HepG2 (cell line): ENCODE measurements at regions not wholly inside any gene's neighbourhood (a gene's known extent, or its start where the extent isn't known, plus 50 kb on each side); places are given as distances from the start of the nearest gene placed in this dataset.

Experiments
- ATAC-seq: fragments of 200-7000 bp; cut with Tn5 transposase; 3 replicates; pipeline ENCODE4 v1.9.1; 2020; ENCODE audit warnings: mild to moderate bottlenecking, moderate library complexity
- BruUV-seq: library from RNA; stranded (reverse); fragments of 400-500 nt; replicated peaks from 2 replicates; lab custom pipeline; 2021; lab: Mats Ljungman, UMichigan
- CTCF ChIA-PET: fragments of 300-600 bp; formaldehyde crosslinking; extraction: SDS; loops from one replicate; lab custom pipeline; 2021; ENCODE audit warnings: low total read pairs, inconsistent platforms, low intra/inter-chr PET ratio; lab: Yijun Ruan, JAX
- POLR2A ChIA-PET: fragments of 350-600 bp; sonication (Branson Sonifier 250); formaldehyde crosslinking; loops from one replicate; lab custom pipeline; 2020; ENCODE audit warnings: antibody characterized with exemption, inconsistent platforms; lab: Yijun Ruan, JAX
- DNase-seq: peaks from one replicate; pipeline ENCODE4 v3.0.0-alpha.2; 2015; ENCODE audit warnings: low spot score
- FAIRE-seq: peaks from 3 replicates; lab custom pipeline; 2011; peaks lifted over from hg19 to GRCh38; lab: Jason Lieb, UNC
- H2AFZ ChIP-seq: one replicate; pipeline ENCODE4 v1.6.1; 2011; ENCODE audit warnings: low read length, inconsistent platforms
- H3K27ac ChIP-seq: fragments of 300-600 bp; 3 replicates; pipeline ENCODE4 v1.8.0; 2011; ENCODE audit warnings: mixed run types, mild to moderate bottlenecking, mixed read lengths, low read length, inconsistent platforms; ENCODE audit not compliant: insufficient read depth; ENCODE audit errors: extremely low read length
- H3K27me3 ChIP-seq, 2 experiments: fragments of 200-600 bp in 1 of 2; 2 replicates in 1 of 2; 3 replicates in 1 of 2; pipeline versions ENCODE4 v1.6.0 to v1.8.0; 2011; ENCODE audit warnings: low read length in 2 of 2, mild to moderate bottlenecking in 2 of 2, moderate library complexity in 2 of 2, inconsistent platforms in 1 of 2; ENCODE audit not compliant: insufficient read depth in 2 of 2, control insufficient read depth in 1 of 2
- H3K36me3 ChIP-seq, 2 experiments: fragments of 200-600 bp in 1 of 2; replicated peaks in 1 of 2; 2 replicates in 1 of 2; 3 replicates in 1 of 2; pipeline versions ENCODE4 v1.5.1 to v1.8.0; 2011; ENCODE audit warnings: low read length in 2 of 2, inconsistent platforms in 1 of 2; ENCODE audit not compliant: insufficient read depth in 2 of 2, control insufficient read depth in 1 of 2
- H3K4me1 ChIP-seq: 2 replicates; pipeline ENCODE4 v1.5.1; 2012; ENCODE audit warnings: low read length, inconsistent platforms; ENCODE audit not compliant: insufficient read depth
- H3K4me2 ChIP-seq: 2 replicates; pipeline ENCODE4 v1.6.0; 2011; ENCODE audit warnings: low read depth, low read length, inconsistent platforms
- H3K4me3 ChIP-seq, 3 experiments: fragments of 200-600 bp in 1 of 3; sonication (generic), shearing (Covaris generic) in 1 of 3; replicated peaks in 1 of 3; 2 replicates each; pipeline ENCODE4 v1.5.1; 2011 to 2016; ENCODE audit warnings: low read length in 3 of 3, inconsistent platforms in 2 of 3, low read depth in 2 of 3, mild to moderate bottlenecking in 2 of 3, control low read depth in 1 of 3, mixed read lengths in 1 of 3; ENCODE audit not compliant: insufficient read depth in 1 of 3
- H3K79me2 ChIP-seq: one replicate; pipeline ENCODE4 v1.6.1; 2011; ENCODE audit warnings: low read length, inconsistent platforms; ENCODE audit not compliant: insufficient read depth
- H3K9ac ChIP-seq: 2 replicates; pipeline ENCODE4 v1.6.0; 2011; ENCODE audit warnings: mild to moderate bottlenecking, low read depth, low read length, inconsistent platforms; ENCODE audit not compliant: insufficient read depth
- H3K9me3 ChIP-seq: 2 replicates; pipeline ENCODE4 v1.5.1; 2012; ENCODE audit warnings: mild to moderate bottlenecking, low read length
- H4K20me1 ChIP-seq: 2 replicates; pipeline ENCODE4 v1.6.0; 2011; ENCODE audit warnings: inconsistent platforms, mild to moderate bottlenecking, low read length, moderate library complexity; ENCODE audit not compliant: insufficient read depth
- ARID2 ChIP-seq: sonication (generic); formaldehyde crosslinking; IDR thresholded peaks from 2 replicates; pipeline ENCODE4 v1.8.1; 2022; ENCODE audit warnings: mild to moderate bottlenecking, missing genetic modification reagents, borderline replicate concordance
- ERF ChIP-seq: IDR thresholded peaks from 2 replicates; pipeline ENCODE4 v1.6.1; 2018; ENCODE audit warnings: missing biosample characterization, missing genetic modification reagents
- HDAC1 ChIP-seq: sonication (generic); formaldehyde crosslinking; IDR thresholded peaks from 2 replicates; pipeline ENCODE4 v1.5.1; 2020; ENCODE audit warnings: mild to moderate bottlenecking, missing genetic modification reagents
- JUN ChIP-seq: sonication (generic); formaldehyde crosslinking; IDR thresholded peaks from 2 replicates; pipeline ENCODE4 v1.4.0; 2020; ENCODE audit warnings: mild to moderate bottlenecking, missing genetic modification reagents
- MBD4 ChIP-seq: IDR thresholded peaks from 2 replicates; pipeline ENCODE4 v1.6.1; 2012; ENCODE audit warnings: low read length, inconsistent platforms, borderline replicate concordance
- MED1 ChIP-seq: sonication (generic); formaldehyde crosslinking; IDR thresholded peaks from 2 replicates; pipeline ENCODE4 v1.4.0; 2020; ENCODE audit warnings: missing genetic modification reagents
- MTF2 ChIP-seq: sonication (generic); formaldehyde crosslinking; IDR thresholded peaks from 2 replicates; pipeline ENCODE4 v1.5.0; 2020; ENCODE audit warnings: missing genetic modification reagents, borderline replicate concordance
- MZF1 ChIP-seq: sonication (generic); formaldehyde crosslinking; IDR thresholded peaks from 2 replicates; pipeline ENCODE4 v1.8.1; 2023; ENCODE audit warnings: mild to moderate bottlenecking, missing genetic modification reagents, borderline replicate concordance
- SMAD3 ChIP-seq: sonication (generic); formaldehyde crosslinking; IDR thresholded peaks from 2 replicates; pipeline ENCODE4 v1.4.0; 2020; ENCODE audit warnings: missing genetic modification reagents
- SRSF4 ChIP-seq: fragments of 200-400 bp; formaldehyde crosslinking; IDR thresholded peaks from one replicate; pipeline ENCODE4 v1.6.1; 2018; ENCODE audit warnings: mild to moderate bottlenecking, low read depth, low read length, moderate library complexity; ENCODE audit not compliant: poor library complexity, severe bottlenecking
- ZFAT ChIP-seq: sonication (generic); formaldehyde crosslinking; conservative IDR thresholded peaks from 2 replicates; pipeline ENCODE4 v1.8.1; 2023; ENCODE audit warnings: missing genetic modification reagents, inconsistent platforms
- ZKSCAN8 ChIP-seq: IDR thresholded peaks from 2 replicates; pipeline ENCODE4 v1.6.1; 2016; ENCODE audit warnings: borderline replicate concordance, missing genetic modification reagents, missing compliant biosample characterization
- ZNF746 ChIP-seq: sonication (generic); formaldehyde crosslinking; IDR thresholded peaks from 2 replicates; pipeline ENCODE4 v1.8.0; 2022; ENCODE audit warnings: mild to moderate bottlenecking, missing genetic modification reagents
- WGBS: methylation state at CpG from one replicate; pipeline ENCODE4 v1.1.6; 2017; ENCODE audit warnings: low lambda C conversion rate; 5-methylcytosine and 5-hydroxymethylcytosine counted together
- in situ Hi-C: cut with HindIII; loops from 2 replicates; pipeline ENCODE4 v1.10.0; 2017; ENCODE audit warnings: low pct_unique_long_range_greater_than_20kb; ENCODE audit not compliant: extremely low pct_ligation_motif_present
- intact Hi-C: fragments of 100-400 bp; cut with micrococcal nuclease; formaldehyde crosslinking; loops from one replicate; pipeline ENCODE4 v1.10.0; 2022; ENCODE audit not compliant: unreplicated experiment
- TF ChIP-seq, protein P1 (sequence below): sonication (generic); formaldehyde crosslinking; IDR thresholded peaks from 2 replicates; pipeline ENCODE4 v1.8.1; 2023; ENCODE audit warnings: mild to moderate bottlenecking, moderate library complexity, missing genetic modification reagents

DNA sequence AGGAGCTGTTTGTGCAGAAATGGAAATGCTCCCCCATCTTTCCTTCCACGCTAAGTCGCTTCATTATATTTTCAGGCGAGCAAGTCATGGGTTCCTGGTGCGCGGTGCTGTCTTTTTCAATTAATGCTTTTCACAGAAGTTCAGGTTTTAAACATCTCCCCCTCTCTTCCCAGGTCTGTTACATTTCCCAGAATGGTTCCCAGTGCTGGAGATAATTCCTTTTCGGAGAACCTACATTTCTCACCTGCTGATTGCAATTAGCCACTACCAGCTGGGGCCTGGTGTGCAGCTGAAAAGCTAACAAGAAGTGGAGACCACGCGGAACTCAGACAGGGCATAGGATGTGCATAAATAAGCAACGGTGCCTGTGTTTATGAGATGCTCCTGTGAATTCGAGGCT is 217.8 kb downstream of the MID1IP1 start (continued):
- TF ChIP-seq ZKSCAN8 (CRISPR knock-in tag) (no peak), ZNF746 (CRISPR knock-in tag) (no peak), MTF2 (CRISPR knock-in tag) (no peak), ERF (CRISPR knock-in tag) (no peak), ARID2 (CRISPR knock-in tag) (no peak), SMAD3 (CRISPR knock-in tag) (no peak), MED1 (CRISPR knock-in tag) (no peak), SRSF4 (no peak)

GRCh38 chrX:39020051-39020669 is 218.9 kb downstream of the MID1IP1 start:
- no peak overlapping the region for H3K4me2 ChIP-seq
- no peak for DNase-seq
- no peaks in the 10 kb centered on the region for H3K36me3 ChIP-seq
- H3K79me2 ChIP-seq = no peaks in the 10 kb centered on the region
- no peaks in the 10 kb centered on the region for H3K9me3 ChIP-seq
- H4K20me1 ChIP-seq = no peaks in the 10 kb centered on the region
- 33% methylated on average over 4 of the region's 6 CpGs for WGBS
- TF ChIP-seq, protein P1, sequence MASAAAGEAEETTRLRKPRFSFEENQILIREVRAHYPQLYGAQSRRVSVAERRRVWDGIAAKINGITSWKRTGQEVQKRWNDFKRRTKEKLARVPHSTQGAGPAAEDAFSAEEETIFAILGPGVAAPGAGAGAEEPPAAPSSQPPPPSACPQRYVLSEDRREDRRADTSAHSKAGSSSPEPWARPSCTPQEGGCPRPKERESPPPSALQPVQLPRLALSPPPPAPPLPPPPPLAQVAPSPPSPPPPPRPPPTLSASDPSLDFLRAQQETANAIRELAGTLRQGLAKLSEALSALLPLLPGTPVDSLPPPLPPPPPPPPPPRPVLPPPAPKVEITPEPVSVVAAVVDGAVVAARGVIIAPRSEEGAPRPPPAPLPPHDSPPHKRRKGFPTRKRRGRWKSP (CRISPR knock-in tag) = no peak
- TF ChIP-seq MZF1 = no peak
- no peak for TF ChIP-seq JUN (CRISPR knock-in tag)
- TF ChIP-seq HDAC1 = no peak
- TF ChIP-seq MBD4 = no peak
- no peak for TF ChIP-seq ZFAT (CRISPR knock-in tag)
- TF ChIP-seq, all 625 proteins: peak for 0
- no peak for ATAC-seq
- H3K27me3 ChIP-seq = no peaks in the 10 kb centered on the region
- H3K9ac ChIP-seq = no peak overlapping the region
- FAIRE-seq = no peak
- BruUV-seq = no TSS peak
- H3K4me3 ChIP-seq = no peak overlapping the region
- no peak overlapping the region for H2AFZ ChIP-seq
- peaks cover 53% of the 10 kb centered on the region for H3K4me1 ChIP-seq
- CTCF ChIA-PET = no interaction called here
- no peak overlapping the region for H3K27ac ChIP-seq
- in situ Hi-C loops = no loop called here
- intact Hi-C loops = no loop called here
- POLR2A ChIA-PET = no interaction called here
